OCI-LY3 (cell line): ENCODE measurements at regions not wholly inside any gene's neighbourhood (a gene's known extent, or its start where the extent isn't known, plus 50 kb on each side); places are given as distances from the start of the nearest gene placed in this dataset.

Experiments
- H2AFZ ChIP-seq: fragments of 200-600, 300-600 bp; shearing (Covaris generic); 2 replicates; pipeline ENCODE4 v1.6.0; 2014; ENCODE audit warnings: antibody characterized with exemption, low read depth, low read length
- H3K27ac ChIP-seq: fragments of 200-600, 300-600 bp; sonication (generic); 2 replicates; pipeline ENCODE4 v1.5.1; 2014; ENCODE audit warnings: mild to moderate bottlenecking, low read length, moderate library complexity, mixed read lengths
- H3K27me3 ChIP-seq: fragments of 200-600, 300-600 bp; sonication (generic); 2 replicates; pipeline ENCODE4 v1.6.1; 2014; ENCODE audit warnings: low read depth, low read length, mixed read lengths
- H3K36me3 ChIP-seq: fragments of 200-600, 300-600 bp; sonication (generic); replicated peaks from 2 replicates; pipeline ENCODE3; 2014; ENCODE audit warnings: low read depth, low read length, mixed read lengths
- H3K4me1 ChIP-seq: fragments of 300-600, 200-600 bp; sonication (generic); 2 replicates; pipeline ENCODE4 v1.6.1; 2014; ENCODE audit warnings: low read length, mixed read lengths
- H3K4me2 ChIP-seq: fragments of 200-600, 300-600 bp; sonication (generic); 2 replicates; pipeline ENCODE4 v1.6.1; 2014; ENCODE audit warnings: low read length, mixed read lengths
- H3K4me3 ChIP-seq: fragments of 300-600, 200-600 bp; sonication (generic); 2 replicates; pipeline ENCODE4 v1.5.1; 2014; ENCODE audit warnings: antibody characterized with exemption, mild to moderate bottlenecking, low read length, moderate library complexity
- H3K79me2 ChIP-seq: fragments of 300-600, 200-600 bp; shearing (Covaris generic); 2 replicates; pipeline ENCODE4 v1.6.1; 2014; ENCODE audit warnings: mild to moderate bottlenecking, low read length, mixed read lengths
- H3K9ac ChIP-seq: fragments of 300-600, 200-600 bp; shearing (Covaris generic); 2 replicates; pipeline ENCODE4 v1.6.0; 2014; ENCODE audit warnings: mild to moderate bottlenecking, low read length, moderate library complexity
- H3K9me3 ChIP-seq: fragments of 200-600, 300-600 bp; shearing (Covaris generic); 2 replicates; pipeline ENCODE4 v1.6.1; 2014; ENCODE audit warnings: low read length, mixed read lengths; ENCODE audit not compliant: insufficient read depth
- H4K20me1 ChIP-seq: fragments of 200-600, 300-600 bp; sonication (generic); 2 replicates; pipeline ENCODE4 v1.6.1; 2016; ENCODE audit warnings: low read length, mixed read lengths; ENCODE audit not compliant: insufficient read depth
- CTCF ChIP-seq: fragments of 200-600, 300-600 bp; sonication (generic); IDR thresholded peaks from 2 replicates; pipeline ENCODE4 v1.5.1; 2014; ENCODE audit warnings: antibody characterized with exemption, low read length, low read depth
- EZH2phosphoT487 ChIP-seq: fragments of 200-600 bp; shearing (Covaris generic); IDR thresholded peaks from 2 replicates; pipeline ENCODE4 v1.6.1; 2018; ENCODE audit warnings: antibody characterized with exemption, mixed run types, low read depth

- Histone ChIP-seq H3K9me3 (no peaks in the 10 kb centered on the region), H4K20me1 (no peaks in the 10 kb centered on the region), H2AFZ (no peak overlapping the region), H3K27me3 (no peaks in the 10 kb centered on the region), H3K79me2 (no peaks in the 10 kb centered on the region), H3K4me1 (no peaks in the 10 kb centered on the region), H3K4me3 (no peak overlapping the region), H3K9ac (no peak overlapping the region), H3K4me2 (no peak overlapping the region), H3K36me3 (no peaks in the 10 kb centered on the region), H3K27ac (no peak overlapping the region)
- TF ChIP-seq EZH2phosphoT487 = no peak
Observed at GRCh38 chr1:29962336-29962735, 726.0 kb downstream of the PTPRU start.

GRCh38 chr1:29961293-29962059 lies 725.2 kb downstream of the PTPRU start:
- H3K4me3 ChIP-seq = no peak overlapping the region
- H3K27ac ChIP-seq = no peak overlapping the region
- no peak overlapping the region for H2AFZ ChIP-seq
- H4K20me1 ChIP-seq = no peaks in the 10 kb centered on the region
- no peaks in the 10 kb centered on the region for H3K79me2 ChIP-seq
- H3K4me2 ChIP-seq = no peak overlapping the region
- TF ChIP-seq EZH2phosphoT487 (no peak), CTCF (no peak)
- H3K9me3 ChIP-seq = no peaks in the 10 kb centered on the region
- no peaks in the 10 kb centered on the region for H3K36me3 ChIP-seq
- no peak overlapping the region for H3K9ac ChIP-seq
- no peaks in the 10 kb centered on the region for H3K4me1 ChIP-seq
- no peaks in the 10 kb centered on the region for H3K27me3 ChIP-seq

- Histone ChIP-seq H2AFZ (no peak overlapping the region), H3K27ac (no peak overlapping the region), H3K4me2 (no peak overlapping the region), H3K36me3 (no peaks in the 10 kb centered on the region), H3K79me2 (no peaks in the 10 kb centered on the region), H3K4me1 (no peaks in the 10 kb centered on the region), H4K20me1 (no peaks in the 10 kb centered on the region), H3K9ac (no peak overlapping the region), H3K27me3 (no peaks in the 10 kb centered on the region), H3K4me3 (no peak overlapping the region), H3K9me3 (no peaks in the 10 kb centered on the region)
- no peak for TF ChIP-seq EZH2phosphoT487
- no peak for TF ChIP-seq CTCF
Observed at GRCh38 chr1:29960876-29961275, 724.6 kb downstream of the PTPRU start.

GRCh38 chr1:29960156-29960755 lies 723.9 kb downstream of the PTPRU start:
- H3K9ac ChIP-seq = no peak overlapping the region
- no peak for TF ChIP-seq CTCF
- TF ChIP-seq EZH2phosphoT487 = no peak

More at GRCh38 chr1:29960156-29960755, 723.9 kb downstream of the PTPRU start:
- H3K9me3 ChIP-seq = no peaks in the 10 kb centered on the region
- H3K4me1 ChIP-seq = no peaks in the 10 kb centered on the region
- no peaks in the 10 kb centered on the region for H3K36me3 ChIP-seq
- no peaks in the 10 kb centered on the region for H4K20me1 ChIP-seq
- no peak overlapping the region for H3K27ac ChIP-seq
- H3K4me3 ChIP-seq = no peak overlapping the region
- no peaks in the 10 kb centered on the region for H3K27me3 ChIP-seq
- no peaks in the 10 kb centered on the region for H3K79me2 ChIP-seq
- no peak overlapping the region for H2AFZ ChIP-seq
- H3K4me2 ChIP-seq = no peak overlapping the region
